GM21526 (cell line): ENCODE measurements at regions not wholly inside any gene's neighbourhood (a gene's known extent, or its start where the extent isn't known, plus 50 kb on each side); places are given as distances from the start of the nearest gene placed in this dataset.
A peak's percentile ranks its signal among the peaks of the same experiment; 100 is the strongest.

Experiments used
- ATAC-seq: cut with Tn5 transposase; IDR thresholded peaks from one replicate; pipeline ENCODE4 v1.9.1; 2021; ENCODE audit warnings: moderate library complexity; ENCODE audit not compliant: unreplicated experiment, low FRiP score

DNA sequence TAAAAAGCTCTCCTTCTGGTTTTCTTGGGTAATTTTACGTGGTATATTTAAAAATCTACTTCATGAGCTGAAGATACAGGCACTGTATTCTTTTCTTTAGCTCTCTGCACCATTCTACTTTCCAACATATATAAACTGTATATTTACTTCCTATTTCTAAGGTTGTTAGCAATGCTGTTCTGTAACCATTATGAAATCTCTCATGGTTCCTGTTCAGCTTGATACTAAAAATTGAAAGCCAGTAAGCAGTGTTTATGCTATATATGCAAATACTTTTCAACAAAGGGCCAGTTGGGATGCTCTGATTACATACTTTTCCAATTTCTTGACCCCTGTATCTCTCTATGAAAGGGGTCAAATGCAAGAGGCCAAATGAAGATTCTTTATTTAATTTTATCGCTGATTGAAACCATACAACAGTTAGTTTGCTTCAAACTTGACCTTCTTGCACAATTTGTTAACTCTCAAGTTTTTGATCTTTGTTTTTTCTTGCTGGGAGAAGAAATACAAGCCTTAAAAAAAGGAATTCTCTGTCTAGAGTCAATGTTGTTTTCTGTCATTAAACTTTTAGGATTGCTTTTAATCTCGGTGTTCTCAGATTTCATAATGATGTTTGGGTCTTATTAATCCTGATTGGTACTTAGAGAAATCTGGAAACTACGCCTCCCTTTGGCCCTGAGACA is 223.2 kb downstream of the PRL start:
- no peak for ATAC-seq

DNA sequence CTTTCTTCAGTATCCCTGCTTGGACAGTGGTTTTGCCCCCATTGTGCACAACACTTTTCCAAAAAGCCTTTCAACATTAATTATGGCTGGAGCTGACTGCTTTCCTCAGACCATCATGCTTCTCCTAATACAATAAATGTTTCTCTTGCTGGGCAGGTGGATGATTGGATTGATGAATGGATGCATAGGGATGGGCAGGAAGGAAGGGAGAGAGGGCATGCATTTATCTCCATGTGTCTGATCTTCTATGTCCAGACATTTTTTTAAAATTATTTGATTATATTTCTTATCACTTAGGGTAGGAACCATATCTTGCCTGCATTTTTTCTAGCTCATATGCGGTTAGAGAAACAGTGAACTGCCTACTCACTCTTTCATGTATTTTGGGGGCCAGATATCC is 218.5 kb downstream of the PRL start:
- ATAC-seq, result no peak

DNA sequence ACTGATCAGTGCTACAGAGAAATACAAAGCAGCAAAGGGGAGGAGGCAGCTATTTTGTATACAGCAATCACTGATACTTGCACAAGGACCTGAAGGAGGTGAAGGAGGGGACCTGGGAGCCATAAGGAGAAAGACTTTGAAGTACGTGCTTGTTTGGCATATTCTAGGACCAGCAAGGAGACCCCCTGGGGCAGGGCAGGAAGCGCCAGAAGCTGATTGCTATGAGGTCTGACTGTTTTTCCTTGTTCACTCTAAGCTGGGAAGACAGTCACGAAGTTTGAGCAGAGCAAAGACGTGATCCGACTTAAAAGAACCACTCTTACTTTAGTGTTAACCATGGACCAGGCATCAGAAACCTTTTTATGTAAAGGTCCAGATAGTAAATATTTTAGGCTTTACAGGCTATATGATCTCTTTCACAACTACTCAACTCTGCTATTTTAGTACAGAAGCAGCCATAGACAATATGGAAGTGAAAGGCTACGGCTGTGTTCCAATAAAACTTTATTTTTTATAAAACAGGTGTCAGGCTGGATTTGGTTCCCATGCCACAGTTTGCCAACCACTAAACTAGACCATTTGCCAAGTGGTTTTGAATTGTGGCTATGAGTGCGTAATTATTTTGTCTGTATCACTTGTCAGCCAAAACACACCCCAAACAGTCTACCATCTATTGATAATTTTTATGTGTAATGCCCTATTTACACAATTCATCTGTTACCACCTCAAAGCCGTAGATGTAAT is 217.9 kb downstream of the PRL start:
- ATAC-seq, result no peak

DNA sequence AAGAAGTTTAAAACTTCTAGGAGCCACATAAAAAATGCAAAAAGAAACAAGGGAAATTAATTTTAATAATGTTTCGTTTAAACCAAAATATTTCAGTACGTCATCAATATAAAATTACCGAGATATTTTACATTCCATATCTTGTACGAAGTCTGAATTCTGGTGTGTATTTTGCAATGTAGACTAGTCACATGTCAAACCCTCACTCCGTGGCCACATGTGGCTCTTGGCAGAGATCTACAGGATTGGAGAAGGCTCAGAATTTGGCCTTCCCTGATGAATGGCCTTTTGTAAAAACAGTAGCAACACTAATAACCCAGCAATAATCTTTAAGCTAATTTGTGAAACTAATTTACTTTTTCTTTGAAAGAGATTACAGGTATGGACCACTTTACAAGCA is 217.1 kb downstream of the PRL start:
- ATAC-seq, result no peak

DNA sequence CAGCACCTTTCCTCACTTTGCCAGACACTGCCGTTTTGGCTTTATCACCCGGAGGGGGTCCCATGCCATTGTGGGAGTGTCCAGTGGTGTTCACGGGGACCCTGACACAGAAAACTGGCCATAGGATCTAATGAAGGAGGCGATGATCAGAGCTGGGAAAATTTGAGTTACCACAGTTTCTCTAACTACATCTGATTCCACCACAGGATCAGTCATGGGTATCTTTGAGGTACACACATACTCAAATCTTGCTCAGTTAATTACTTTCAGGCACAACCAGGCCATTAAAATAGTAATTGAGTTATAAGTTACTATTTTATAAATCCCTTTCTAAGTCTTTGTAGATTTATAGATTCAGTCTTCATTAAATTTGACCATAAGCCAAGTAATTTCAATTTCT is 215.1 kb downstream of the PRL start:
- ATAC-seq, result no peak

DNA sequence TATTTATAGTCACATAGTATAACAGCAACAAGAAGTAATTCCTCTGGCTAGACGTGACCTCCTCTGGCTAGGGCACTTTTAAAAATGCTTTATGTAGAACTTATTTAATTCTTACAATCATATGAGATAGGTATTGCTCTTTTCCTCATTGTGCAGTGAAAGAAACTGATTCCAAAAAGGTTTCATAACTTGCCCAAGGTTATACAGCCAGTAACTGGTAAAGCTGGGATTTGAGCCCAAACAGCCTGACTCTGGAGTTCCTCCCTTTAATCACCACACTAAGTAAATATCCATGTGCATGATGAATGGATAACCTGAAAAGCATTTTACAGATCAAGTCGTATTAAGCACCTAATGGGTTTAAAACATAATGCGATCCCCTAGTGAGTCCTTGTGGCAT is 214.6 kb downstream of the PRL start:
- ATAC-seq, result no peak

DNA sequence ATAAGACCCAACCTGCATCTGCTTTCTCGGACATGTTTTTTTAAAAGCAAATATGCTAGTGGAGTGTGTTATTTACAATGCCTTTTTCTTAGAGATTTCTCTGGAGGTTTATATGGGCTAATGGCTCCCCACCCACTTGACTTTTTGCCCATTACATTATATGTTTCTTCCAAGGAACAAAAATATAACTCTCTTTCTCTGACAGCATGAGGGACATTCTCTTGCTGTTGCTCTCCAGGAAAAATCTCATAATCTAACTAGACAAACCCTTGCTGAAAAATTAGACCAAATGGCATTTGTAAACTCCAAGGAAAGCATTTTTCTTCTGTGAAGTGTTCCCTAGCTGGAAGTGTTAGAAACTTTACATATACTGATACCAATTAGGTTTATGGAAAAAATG is 213.7 kb downstream of the PRL start:
- ATAC-seq, result no peak

DNA sequence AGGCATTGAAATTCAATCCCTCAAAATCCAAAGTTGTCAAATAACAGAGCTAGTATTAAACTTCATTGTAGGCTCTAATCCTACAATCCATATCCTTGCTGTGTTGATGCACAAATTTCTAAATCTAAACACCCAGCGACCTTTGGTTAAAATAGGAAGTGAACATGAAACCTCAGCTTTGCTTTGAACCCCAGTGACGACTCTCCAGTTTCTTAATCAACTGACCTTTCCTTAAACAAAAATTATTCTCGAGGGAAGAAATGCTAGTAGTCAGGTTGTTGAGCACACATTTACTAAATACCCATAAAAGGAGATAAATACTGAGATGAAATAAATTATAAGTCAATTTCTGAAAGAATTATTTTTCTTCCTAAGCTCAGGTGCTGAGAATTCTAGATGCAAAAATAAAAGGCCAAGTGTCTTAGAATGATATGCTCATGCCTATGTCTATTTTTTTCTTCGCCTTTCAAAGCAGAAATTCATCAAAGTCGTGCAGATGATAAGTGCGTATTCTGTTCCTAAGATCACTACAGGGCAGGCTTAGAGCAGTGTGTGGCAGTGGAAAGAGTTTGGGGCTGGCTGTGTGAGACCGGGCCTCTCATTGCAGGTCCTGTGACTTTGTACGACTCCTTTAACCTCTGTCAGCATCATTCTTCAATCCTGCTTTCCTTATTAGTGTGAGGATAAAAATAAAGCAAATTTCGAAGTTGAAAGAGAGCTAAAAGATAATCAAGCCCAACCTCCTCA is 208.7 kb downstream of the PRL start:
- ATAC-seq, result no peak

DNA sequence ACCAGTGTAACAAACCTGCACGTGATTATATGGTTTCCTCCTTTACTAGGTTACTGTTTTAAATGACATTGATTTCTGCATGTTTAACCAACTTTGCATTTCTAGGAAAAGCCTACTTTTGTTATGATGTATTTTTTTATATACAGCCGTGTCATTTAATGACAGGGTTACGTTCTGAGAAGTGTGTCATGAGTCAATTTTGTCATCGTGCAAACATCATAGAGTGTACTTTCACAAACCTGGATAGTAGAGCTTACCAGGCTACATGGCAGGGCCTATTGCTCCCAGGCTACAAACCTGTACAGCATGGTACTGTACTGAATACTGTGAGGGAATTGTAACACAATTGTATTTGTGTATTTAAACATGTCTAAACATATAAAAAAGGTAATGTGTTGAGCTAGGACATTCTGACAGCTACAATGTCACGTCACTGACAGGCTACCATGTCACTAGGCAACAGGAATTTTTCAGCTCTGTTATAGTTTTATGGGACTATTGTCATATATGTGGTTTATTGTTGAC is 205.3 kb downstream of the PRL start:
- no peak for ATAC-seq

DNA sequence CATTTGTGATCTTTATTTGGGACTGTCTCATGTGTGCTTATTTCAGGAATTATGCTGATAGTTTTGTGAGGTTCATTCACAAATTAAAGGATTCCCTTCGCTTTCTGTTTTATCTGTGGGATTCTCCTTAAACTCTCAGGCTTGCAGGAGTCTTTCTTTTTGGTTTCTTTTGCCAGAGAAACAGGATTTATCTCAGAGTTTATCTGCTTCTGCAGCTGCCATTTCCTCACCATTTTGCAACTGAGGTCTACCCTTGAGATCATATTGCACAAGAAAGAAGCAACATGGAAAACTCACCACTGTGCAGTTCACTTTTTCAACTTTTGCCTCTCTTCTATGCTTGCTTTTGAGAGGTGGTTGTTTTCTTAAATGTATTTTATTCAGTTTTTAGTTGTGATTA is 201.0 kb downstream of the PRL start:
- no peak for ATAC-seq

DNA sequence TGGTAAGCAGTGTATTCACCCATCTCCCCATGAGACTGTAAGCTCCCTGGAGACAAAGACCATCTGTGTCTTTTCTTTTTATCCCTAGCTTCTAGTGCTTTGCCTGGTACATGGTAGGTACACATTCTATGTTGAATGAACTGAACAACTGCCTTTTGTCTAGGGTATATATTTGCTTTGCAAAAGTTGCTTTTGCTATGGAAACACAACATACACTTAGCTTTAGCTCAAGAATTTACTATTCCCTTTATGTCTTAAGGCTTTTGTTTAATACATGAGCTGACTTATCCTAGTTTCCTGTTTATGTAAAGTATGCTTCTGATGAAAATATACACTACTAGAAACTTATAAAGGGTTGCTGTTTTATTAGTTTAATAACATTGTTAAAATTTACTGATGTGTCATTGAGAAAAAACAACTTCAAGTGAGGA is 198.2 kb downstream of the PRL start:
- no peak for ATAC-seq

DNA sequence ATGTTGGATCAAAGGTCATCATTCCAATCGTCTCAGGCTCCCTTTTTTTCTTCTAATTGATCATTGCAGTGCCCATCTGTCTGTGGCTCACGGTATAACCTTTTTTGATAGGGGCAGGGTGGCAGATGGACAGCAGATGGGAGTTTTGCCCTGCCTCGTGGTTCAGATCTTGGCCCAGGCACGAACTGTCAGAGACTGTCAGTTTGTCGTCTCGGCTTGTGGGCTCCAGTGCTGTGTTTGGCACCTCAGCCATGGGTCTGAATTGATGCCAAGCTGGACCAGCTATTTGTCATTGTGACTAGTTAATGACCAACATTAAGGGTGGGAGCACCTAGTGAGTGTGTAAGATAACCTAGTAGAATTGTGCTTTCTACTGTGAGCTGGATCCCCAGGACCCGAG is 197.6 kb downstream of the PRL start:
- no peak for ATAC-seq

DNA sequence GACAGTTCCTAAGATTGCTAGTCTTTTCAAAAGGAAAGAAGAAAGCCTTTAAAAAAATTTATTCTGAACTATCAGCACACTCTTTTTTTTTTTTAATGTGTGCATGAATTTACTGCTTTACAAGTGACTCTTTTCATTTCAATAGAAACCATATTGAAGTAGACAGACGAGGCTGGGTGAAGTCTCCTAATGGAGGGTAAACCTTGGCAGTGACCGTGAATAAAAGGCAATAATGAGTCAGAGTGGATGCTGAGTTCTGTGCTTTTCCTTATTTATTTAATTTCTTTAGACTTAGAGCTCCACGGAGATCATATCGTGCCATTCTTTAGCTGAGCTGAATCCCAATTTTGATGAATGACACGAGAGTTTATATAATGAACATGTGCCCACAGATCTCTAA is 196.9 kb downstream of the PRL start:
- ATAC-seq, result no peak

DNA sequence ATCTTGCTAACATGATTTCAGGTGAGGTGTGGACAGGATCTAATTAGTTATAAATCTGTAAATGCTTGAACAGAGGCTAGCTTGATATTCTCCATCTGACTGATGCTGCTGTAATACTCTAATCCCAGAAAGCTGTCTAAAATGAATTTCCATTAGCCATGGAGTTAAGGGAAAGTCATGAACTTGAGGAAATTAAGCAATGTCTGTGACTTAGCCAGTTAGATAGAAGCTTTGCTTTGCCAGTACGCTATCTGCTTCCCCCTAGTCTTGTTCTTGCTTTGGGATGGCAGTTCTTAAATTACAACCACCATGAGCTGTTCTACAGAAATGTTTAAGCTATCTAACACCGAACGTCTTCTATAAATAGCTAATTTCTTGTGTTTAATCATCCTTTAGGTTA is 195.7 kb downstream of the PRL start:
- no peak for ATAC-seq

DNA sequence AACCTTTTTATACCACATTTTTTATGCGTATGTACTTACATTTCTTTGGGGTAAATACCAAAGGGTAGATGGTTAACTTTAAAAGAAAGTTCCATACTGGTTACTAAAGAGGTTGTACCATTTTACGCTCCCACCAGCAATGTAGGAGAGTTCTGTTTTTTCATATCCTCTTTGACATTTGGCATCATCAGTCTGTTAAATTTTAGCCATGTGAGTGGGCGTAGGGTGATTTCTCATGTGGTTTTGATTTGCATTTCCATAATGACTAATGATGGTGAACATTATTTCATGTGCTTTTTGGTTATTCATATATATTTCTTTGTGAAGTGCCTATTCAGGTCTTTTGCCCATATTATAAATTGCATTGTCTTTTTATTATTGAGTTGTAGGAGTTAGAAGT is 194.2 kb downstream of the PRL start:
- ATAC-seq, result peak; percentile 67

DNA sequence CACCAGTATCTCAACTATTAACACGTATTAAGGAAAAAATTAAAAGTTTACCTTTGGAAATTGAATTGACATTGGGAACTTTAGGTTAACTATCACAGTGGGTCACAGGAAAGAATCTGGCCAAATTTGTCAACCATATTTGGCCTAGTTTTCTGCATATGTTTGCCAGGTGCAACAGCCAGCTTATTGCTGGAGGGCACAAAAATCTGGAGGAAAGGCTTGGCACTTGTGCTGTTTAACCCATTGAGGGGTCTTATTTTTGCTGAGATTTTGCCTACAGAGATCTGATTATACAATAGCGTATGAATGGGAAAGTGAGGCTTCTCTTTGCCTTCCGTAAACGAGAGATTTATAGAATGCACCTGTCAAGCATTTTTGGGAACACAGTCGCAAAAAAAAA is 190.4 kb downstream of the PRL start:
- no peak for ATAC-seq

DNA sequence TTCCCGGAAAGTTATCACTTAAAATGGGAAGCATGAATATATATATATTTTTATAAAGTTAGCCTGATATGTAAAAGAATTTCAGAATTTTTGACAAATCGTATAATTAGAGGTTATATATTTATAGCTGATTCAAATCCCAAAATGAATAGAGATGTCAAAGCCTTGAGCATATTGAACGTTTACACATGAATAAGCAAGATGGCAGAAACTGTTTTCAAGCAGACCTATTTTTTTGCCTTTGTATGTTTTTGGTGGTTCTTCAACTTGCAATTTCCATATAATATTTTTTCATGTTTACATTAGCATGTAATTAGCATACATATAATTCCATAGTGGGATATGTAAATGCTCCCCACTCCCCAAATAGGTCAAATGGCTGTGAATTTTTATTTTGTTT is 189.9 kb downstream of the PRL start:
- no peak for ATAC-seq

DNA sequence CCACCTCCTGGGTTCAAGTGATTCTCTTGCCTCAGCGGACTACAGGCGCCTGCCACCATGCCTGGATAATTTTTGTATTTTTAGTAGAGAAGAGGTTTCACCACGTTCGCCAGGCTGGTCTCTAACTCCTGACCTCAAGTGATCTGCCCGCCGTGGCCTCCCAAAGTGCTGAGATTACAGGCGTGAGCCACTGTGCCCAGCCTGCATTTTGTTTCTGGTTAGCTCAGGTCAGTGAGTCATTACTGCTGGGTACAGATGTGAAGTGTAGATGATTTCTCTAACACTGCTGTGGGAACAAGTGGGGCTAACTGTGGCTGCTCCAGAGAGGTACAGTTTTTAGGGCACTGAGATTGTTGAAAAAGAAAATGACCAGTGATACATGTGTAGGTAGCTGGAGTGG is 188.6 kb downstream of the PRL start:
- ATAC-seq, result no peak

DNA sequence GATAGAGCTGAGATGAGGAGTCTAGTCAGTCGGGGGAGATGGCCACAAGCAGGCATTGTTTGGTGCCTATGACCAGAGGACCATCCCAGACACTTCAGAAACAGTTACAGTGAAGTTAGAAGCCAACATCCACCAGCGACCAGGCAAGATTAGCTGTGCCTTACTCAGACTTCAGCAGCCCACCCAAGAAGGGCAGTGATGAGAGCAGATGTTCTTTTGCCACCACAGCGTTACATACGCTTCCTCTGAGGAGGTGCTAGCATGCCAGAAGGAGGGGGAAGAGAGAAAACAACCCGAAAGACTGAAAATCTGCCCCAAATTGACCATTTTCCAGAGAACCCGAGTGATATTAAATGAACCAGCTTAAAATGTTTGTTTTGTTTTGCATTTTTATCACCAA is 186.8 kb downstream of the PRL start:
- no peak for ATAC-seq

DNA sequence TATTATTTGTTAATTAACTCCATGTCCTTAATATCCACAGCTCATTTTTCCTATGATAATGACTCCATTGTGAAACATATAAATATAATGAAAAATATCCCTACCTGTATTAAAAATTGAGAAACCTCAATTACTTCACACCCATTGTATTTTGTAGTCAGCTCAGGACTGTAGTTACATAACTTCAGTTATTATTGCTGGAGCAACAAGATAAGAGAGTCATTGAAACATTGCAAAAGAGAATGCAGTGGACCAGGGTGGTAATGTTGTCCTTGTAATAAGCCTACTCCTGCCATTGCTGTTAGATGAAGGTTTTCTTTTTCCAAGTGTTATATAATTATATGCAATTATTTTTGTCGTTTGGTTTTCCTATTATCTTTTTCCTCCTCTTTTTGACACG is 184.4 kb downstream of the PRL start:
- ATAC-seq, result no peak

DNA sequence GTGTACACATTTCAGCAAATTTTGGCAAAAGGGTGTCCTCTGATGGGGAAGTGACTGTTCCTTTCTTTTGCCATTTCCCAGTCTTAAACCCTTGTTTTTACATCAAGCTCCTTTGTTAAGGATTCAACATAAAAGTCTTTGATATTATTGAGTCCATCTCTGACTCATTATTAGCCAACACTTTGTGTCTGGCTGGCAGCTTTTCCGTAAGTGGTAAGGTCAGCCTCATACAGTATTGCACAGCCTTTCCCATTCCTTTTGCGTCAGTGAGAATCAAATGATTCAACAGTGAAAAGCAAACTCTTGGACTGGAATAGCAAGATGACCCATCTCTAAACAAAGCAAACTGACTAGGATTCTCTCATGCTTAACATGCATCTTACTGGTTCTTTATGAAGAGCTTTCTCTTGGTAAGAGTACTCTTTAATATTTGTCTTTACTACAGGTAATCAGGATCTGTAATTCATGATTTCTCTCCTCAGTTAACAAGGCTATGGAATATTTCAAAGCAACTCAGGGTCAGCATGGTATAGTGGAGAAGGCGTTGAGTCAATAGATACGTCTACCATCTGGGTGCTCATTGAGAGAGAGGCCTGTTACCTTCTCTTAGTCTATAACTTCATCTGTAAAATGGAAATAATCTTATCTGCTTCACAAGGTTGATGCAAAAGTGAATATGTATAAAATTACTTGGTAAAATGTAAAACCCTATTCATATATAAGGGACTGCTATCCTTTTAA is 183.6 kb downstream of the PRL start:
- no peak for ATAC-seq
